Heart right ventricle (tissue), 16 donors: ENCODE measurements at regions not wholly inside any gene's neighbourhood (a gene's known extent, or its start where the extent isn't known, plus 50 kb on each side); places are given as distances from the start of the nearest gene placed in this dataset.
A peak's percentile ranks its signal among the peaks of the same experiment; 100 is the strongest.
"Not testable (repeated sequence)": the region's sequence is repeated elsewhere in the genome, so short reads cannot be mapped to it uniquely, and the experiment has no call there.

Experiments
- ATAC-seq, 8 donors: fragments of 200-7000 bp; cut with Tn5 transposase; one replicate each; pipeline ENCODE4 v1.9.1; 2020; ENCODE audit warnings: mild to moderate bottlenecking in 8 of 8, moderate library complexity in 8 of 8, moderate number of reproducible peaks in 1 of 8
- DNase-seq, 2 donors: peaks; one replicate each; pipeline ENCODE4 v3.0.0-alpha.2; 2020
- H3K27ac ChIP-seq, 10 donors: fragments of 200-600 bp; sonication (generic) in 2 of 10; one replicate each; pipeline versions ENCODE4 v1.5.0 to v1.8.0; 2020 to 2022; ENCODE audit warnings: mild to moderate bottlenecking in 3 of 10
- H3K27me3 ChIP-seq, 7 donors: fragments of 200-600 bp; one replicate each; pipeline ENCODE4 v1.8.0; 2021 to 2022; ENCODE audit warnings: mild to moderate bottlenecking in 2 of 7
- H3K36me3 ChIP-seq, 9 donors: fragments of 200-600 bp; sonication (generic) in 1 of 9; one replicate each; pipeline versions ENCODE4 v1.5.0 to v1.8.0; 2020 to 2022; ENCODE audit warnings: mild to moderate bottlenecking in 2 of 9
- H3K4me1 ChIP-seq, 9 donors: fragments of 200-600 bp; sonication (generic) in 1 of 9; one replicate each; pipeline versions ENCODE4 v1.5.0 to v1.8.0; 2020 to 2022; ENCODE audit warnings: mild to moderate bottlenecking in 4 of 9
- H3K4me3 ChIP-seq, 10 donors: fragments of 200-600 bp; sonication (generic) in 2 of 10; one replicate each; pipeline versions ENCODE4 v1.5.0 to v1.8.0; 2020 to 2022; ENCODE audit warnings: mild to moderate bottlenecking in 7 of 10, moderate library complexity in 2 of 10
- H3K9me3 ChIP-seq, 11 donors: fragments of 200-600 bp in 10 of 11; sonication (generic) in 2 of 11; one replicate each; pipeline versions ENCODE4 v1.5.0 to v1.8.0; 2013 to 2022; ENCODE audit warnings: mild to moderate bottlenecking in 2 of 11, control low read depth in 1 of 11, moderate library complexity in 1 of 11
- WGBS, 2 donors: extraction: QIAGEN DNeasy Blood & Tissue Kit; methylation state at CpG; one replicate each; pipeline ENCODE4 v1.1.7; 2013; ENCODE audit warnings: inconsistent platforms in 1 of 2; 5-methylcytosine and 5-hydroxymethylcytosine counted together
- intact Hi-C, 10 donors: fragments of 100-400 bp; cut with DNase I; formaldehyde crosslinking; loops; one replicate each; pipeline versions ENCODE4 v1.11.1 to v1.14.2; 2022
- TF ChIP-seq, protein P1 (sequence below), 9 donors: fragments of 200-600 bp; sonication (generic) in 2 of 9; IDR thresholded peaks; one replicate each; pipeline versions ENCODE4 v1.5.0 to v1.8.0; 2021 to 2022; ENCODE audit warnings: antibody characterized with exemption in 9 of 9, mild to moderate bottlenecking in 5 of 9, moderate library complexity in 1 of 9
- donor health status: Arrhythmogenic right ventricular cardiomyopathy.
- donor health status: ischemic (EF 13 %, LVEDD 7.1; RV severe dilation, severe dysfunction).
- donor health status: healthy with polysubstance abuse.
- donor health status: DM: no; HTN: yes; CAD: no.
- donor health status: DM: no; HTN: no; CAD: no.
- donor health status: ischemic (EF 25% LVEDD 6.9; RV normal size, moderate dysfunction).
- donor health status: ischemic (EF 25% LVEDD 5.7; RV mildly dilated, moderate dysfunction).
- donor health status: healthy.
- donor health status: DM: yes; HTN: yes; CAD: no.
- donor health status: Ischemic cardiomyopathy.
- donor health status: ischemic (EF 35%, LVEDD 5.7; RV mildly dilated, moderate dysfunction).
- donor health status: nonischemic (EF 11% LVEDD 7.7; RV severe dilation, severe dysfunction).
- donor health status: DM: yes; HTN: yes; CAD: no.
- donor health status: PGD.
- donor health status: ischemic (EF 29% LVEDD 5.4; RV normal size, mild dysfunction).
- donor health status: nonischemic (EF 23%, LVEDD 6.1; RV moderate dilation, normal function).

DNA sequence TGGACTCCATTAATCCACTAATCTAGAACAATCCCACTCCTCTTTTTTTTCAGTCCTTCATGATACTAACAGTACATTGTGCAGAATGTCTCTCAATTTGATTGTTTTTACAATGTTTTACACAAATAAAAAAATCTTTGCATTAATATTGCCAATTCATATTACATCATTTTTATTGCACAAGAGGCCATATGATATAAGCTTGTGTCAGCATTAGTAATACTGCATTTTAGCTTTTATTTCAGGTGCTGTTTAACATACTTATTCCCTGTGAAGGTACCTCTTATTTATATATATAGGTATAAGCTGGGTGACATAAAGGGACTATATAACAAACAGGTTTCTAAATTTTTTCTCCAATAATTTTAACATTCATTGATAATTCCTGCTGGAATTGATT is 737.4 kb downstream of the DNAH5 start:
- ATAC-seq (no peak), DNase-seq (no peak)
- Histone ChIP-seq H3K36me3 (no peaks in the 10 kb centered on the region), H3K4me1 (no peaks in the 10 kb centered on the region), H3K27ac (no peak overlapping the region), H3K4me3 (no peak overlapping the region), H3K9me3 (peaks cover 0 to 22% (median 0%) of the 10 kb centered on the region in 11 donors), H3K27me3 (no peaks in the 10 kb centered on the region)
- TF ChIP-seq, protein P1, sequence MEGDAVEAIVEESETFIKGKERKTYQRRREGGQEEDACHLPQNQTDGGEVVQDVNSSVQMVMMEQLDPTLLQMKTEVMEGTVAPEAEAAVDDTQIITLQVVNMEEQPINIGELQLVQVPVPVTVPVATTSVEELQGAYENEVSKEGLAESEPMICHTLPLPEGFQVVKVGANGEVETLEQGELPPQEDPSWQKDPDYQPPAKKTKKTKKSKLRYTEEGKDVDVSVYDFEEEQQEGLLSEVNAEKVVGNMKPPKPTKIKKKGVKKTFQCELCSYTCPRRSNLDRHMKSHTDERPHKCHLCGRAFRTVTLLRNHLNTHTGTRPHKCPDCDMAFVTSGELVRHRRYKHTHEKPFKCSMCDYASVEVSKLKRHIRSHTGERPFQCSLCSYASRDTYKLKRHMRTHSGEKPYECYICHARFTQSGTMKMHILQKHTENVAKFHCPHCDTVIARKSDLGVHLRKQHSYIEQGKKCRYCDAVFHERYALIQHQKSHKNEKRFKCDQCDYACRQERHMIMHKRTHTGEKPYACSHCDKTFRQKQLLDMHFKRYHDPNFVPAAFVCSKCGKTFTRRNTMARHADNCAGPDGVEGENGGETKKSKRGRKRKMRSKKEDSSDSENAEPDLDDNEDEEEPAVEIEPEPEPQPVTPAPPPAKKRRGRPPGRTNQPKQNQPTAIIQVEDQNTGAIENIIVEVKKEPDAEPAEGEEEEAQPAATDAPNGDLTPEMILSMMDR (IDR thresholded peaks at IDR 0.05), result no peak
- intact Hi-C loops, result no loop called here

GRCh38 chr5:13201022-13201421 is 743.5 kb downstream of the DNAH5 start:
- H3K27ac ChIP-seq, result no peak overlapping the region
- intact Hi-C loops, result no loop called here
- no peaks in the 10 kb centered on the region for H3K27me3 ChIP-seq
- no peaks in the 10 kb centered on the region for H3K36me3 ChIP-seq
- TF ChIP-seq, protein P1 (IDR thresholded peaks at IDR 0.05), result no peak
- H3K4me1 ChIP-seq, result no peaks in the 10 kb centered on the region
- 77 to 88% methylated on average over 6 of the region's 6 CpGs for WGBS, 2 donors
- DNase-seq (no peak), ATAC-seq (no peak)
- H3K4me3 ChIP-seq, result no peak overlapping the region
- H3K9me3 ChIP-seq, result peaks cover 0 to 36% (median 0%) of the 10 kb centered on the region in 11 donors

DNA sequence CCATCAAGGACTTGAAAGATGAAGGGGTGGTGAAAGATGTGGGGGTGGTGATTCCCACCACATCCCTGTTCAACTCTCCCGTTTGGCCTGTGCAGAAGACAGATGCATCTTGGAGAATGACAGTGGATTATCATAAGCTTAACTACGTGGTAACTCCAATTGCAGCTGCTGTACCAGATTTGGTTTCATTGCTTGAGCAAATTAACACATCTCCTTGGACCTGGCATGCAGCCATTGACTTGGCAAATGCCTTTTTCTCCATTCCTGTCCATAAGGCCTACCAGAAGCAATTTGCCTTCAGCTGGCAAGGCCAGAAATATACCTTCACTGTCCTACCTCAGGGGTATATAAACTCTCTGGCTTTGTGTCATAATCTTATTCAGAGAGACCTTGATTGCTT is 746.3 kb downstream of the DNAH5 start:
- H3K4me1 ChIP-seq, H3K4me3 ChIP-seq, ATAC-seq, DNase-seq, H3K27ac ChIP-seq, H3K27me3 ChIP-seq, H3K36me3 ChIP-seq, intact Hi-C loops: not testable (repeated sequence)
- 46 to 52% methylated on average over 2 of the region's 2 CpGs for WGBS, 2 donors
- H3K9me3 ChIP-seq, result peaks cover 0 to 28% (median 0%) of the 10 kb centered on the region in 11 donors

GRCh38 chr5:13189532-13189931 is 755.0 kb downstream of the DNAH5 start:
- Histone ChIP-seq H3K4me1 (no peaks in the 10 kb centered on the region), H3K4me3 (no peak overlapping the region), H3K27ac (no peak overlapping the region), H3K36me3 (no peaks in the 10 kb centered on the region), H3K27me3 (no peaks in the 10 kb centered on the region), H3K9me3 (no peaks in the 10 kb centered on the region)
- 68 to 69% methylated on average over 4 of the region's 4 CpGs for WGBS, 2 donors
- intact Hi-C loops, result no loop called here
- TF ChIP-seq, protein P1 (IDR thresholded peaks at IDR 0.05), result no peak
- ATAC-seq (no peak), DNase-seq (no peak)

DNA sequence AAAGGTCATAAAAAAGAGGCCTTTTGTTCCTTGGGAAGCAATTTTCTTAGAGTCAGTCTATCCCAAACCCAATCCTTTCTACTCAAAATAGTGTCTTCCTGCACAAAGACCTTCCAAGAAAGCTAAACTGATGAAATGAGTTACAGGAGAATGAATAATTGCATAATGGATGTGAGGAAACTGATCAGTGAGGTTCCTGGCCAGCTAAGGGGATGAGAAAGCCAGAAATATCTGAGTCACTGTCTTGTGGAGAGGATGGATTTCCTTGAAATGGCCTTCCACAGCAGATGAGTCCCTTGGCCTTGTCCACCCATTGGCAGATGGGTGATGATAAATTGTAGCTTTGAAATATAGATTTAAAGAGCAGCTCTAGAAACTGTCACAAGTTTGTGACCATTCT is 756.1 kb downstream of the DNAH5 start:
- Histone ChIP-seq H3K4me1 (no peaks in the 10 kb centered on the region), H3K27me3 (no peaks in the 10 kb centered on the region), H3K4me3 (no peak overlapping the region), H3K27ac (no peak overlapping the region), H3K36me3 (no peaks in the 10 kb centered on the region), H3K9me3 (no peaks in the 10 kb centered on the region)
- TF ChIP-seq, protein P1 (IDR thresholded peaks at IDR 0.05), result no peak
- ATAC-seq, result peak in 1 of 8 donors; percentile 47
- DNase-seq, result no peak
- intact Hi-C loops, result no loop called here
